Endothelial cell of umbilical vein (primary cell): ENCODE measurements at regions not wholly inside any gene's neighbourhood (a gene's known extent, or its start where the extent isn't known, plus 50 kb on each side); places are given as distances from the start of the nearest gene placed in this dataset.

Experiments used
- BruUV-seq: library from RNA; stranded (reverse); fragments of 400-500 nt; replicated peaks from 2 replicates; lab custom pipeline; 2021; lab: Mats Ljungman, UMichigan
- CTCF ChIA-PET: fragments of 300-600, 350-600 bp; sonication (Branson Sonifier 250); formaldehyde crosslinking; loops from one replicate; lab custom pipeline; 2021; ENCODE audit warnings: antibody characterized with exemption, inconsistent platforms; lab: Charles Lee
- POLR2A ChIA-PET: fragments of 300-600, 350-600 bp; sonication (Branson Sonifier 250); formaldehyde crosslinking; loops from one replicate; lab custom pipeline; 2021; ENCODE audit warnings: antibody characterized with exemption, inconsistent platforms; lab: Charles Lee
- DNase-seq: peaks from one replicate; pipeline ENCODE4 v3.0.0-alpha.2; 2011; ENCODE audit warnings: low read depth, low spot score
- FAIRE-seq: peaks from 2 replicates; lab custom pipeline; 2011; peaks lifted over from hg19 to GRCh38; lab: Jason Lieb, UNC
- H2AFZ ChIP-seq: 2 replicates; pipeline ENCODE4 v1.6.0; 2012; ENCODE audit warnings: low read depth, low read length, control low read depth, inconsistent platforms
- H3K27ac ChIP-seq: 2 replicates; pipeline ENCODE4 v1.5.1; 2011; ENCODE audit warnings: low read depth, mild to moderate bottlenecking, control low read depth, low read length, moderate library complexity; ENCODE audit not compliant: insufficient read depth
- H3K27me3 ChIP-seq, 2 experiments: 2 replicates each; pipeline versions ENCODE4 v1.6.0 to v1.6.1; 2011; ENCODE audit warnings: low read length in 2 of 2, mixed read lengths in 1 of 2; ENCODE audit not compliant: control insufficient read depth in 2 of 2, insufficient read depth in 2 of 2
- H3K36me3 ChIP-seq, 2 experiments: 2 replicates in 1 of 2; 3 replicates in 1 of 2; pipeline ENCODE4 v1.5.1; 2011; ENCODE audit warnings: low read length in 2 of 2, mild to moderate bottlenecking in 1 of 2, moderate library complexity in 1 of 2; ENCODE audit not compliant: control insufficient read depth in 2 of 2, insufficient read depth in 2 of 2; ENCODE audit errors: extremely low read depth in 1 of 2
- H3K4me1 ChIP-seq: 3 replicates; pipeline ENCODE4 v1.5.1; 2011; ENCODE audit warnings: mild to moderate bottlenecking, low read length; ENCODE audit not compliant: control insufficient read depth, insufficient read depth; ENCODE audit errors: extremely low read depth
- H3K4me2 ChIP-seq: 2 replicates; pipeline ENCODE4 v1.6.1; 2011; ENCODE audit warnings: low read length, control low read depth, mixed read lengths; ENCODE audit not compliant: insufficient read depth
- H3K4me3 ChIP-seq, 3 experiments: fragments of 200-600 bp in 1 of 3; sonication (generic), shearing (Covaris generic) in 1 of 3; replicated peaks in 1 of 3; 2 replicates each; pipeline ENCODE4 v1.5.1; 2011 to 2016; ENCODE audit warnings: control low read depth in 3 of 3, low read length in 3 of 3, mild to moderate bottlenecking in 2 of 3, inconsistent platforms in 1 of 3, low read depth in 1 of 3, moderate library complexity in 1 of 3; ENCODE audit not compliant: insufficient read depth in 1 of 3
- H3K79me2 ChIP-seq: 2 replicates; pipeline ENCODE4 v1.6.0; 2012; ENCODE audit warnings: low read length, inconsistent platforms; ENCODE audit not compliant: control insufficient read depth, insufficient read depth
- H3K9ac ChIP-seq: replicated peaks from 2 replicates; pipeline ENCODE3; 2011; ENCODE audit warnings: low read length, control low read depth; ENCODE audit not compliant: insufficient read depth; ENCODE audit errors: extremely low read depth
- H3K9me1 ChIP-seq: replicated peaks from 3 replicates; pipeline ENCODE4 v1.6.0; 2011; ENCODE audit warnings: mild to moderate bottlenecking, low read length; ENCODE audit not compliant: control insufficient read depth, insufficient read depth; ENCODE audit errors: extremely low read depth
- H3K9me3 ChIP-seq: replicated peaks from 2 replicates; pipeline ENCODE4 v1.5.1; 2012; ENCODE audit warnings: low read length, inconsistent platforms; ENCODE audit not compliant: control insufficient read depth, insufficient read depth
- H4K20me1 ChIP-seq: replicated peaks from 2 replicates; pipeline ENCODE3; 2011; ENCODE audit warnings: mild to moderate bottlenecking, low read length; ENCODE audit not compliant: control insufficient read depth, insufficient read depth; ENCODE audit errors: extremely low read depth
- CTCF ChIP-seq, 2 donors: IDR thresholded peaks; 1 replicate in 1 of 2; 2 replicates in 1 of 2; pipeline ENCODE4 v1.5.1; 2011; ENCODE audit warnings: low read length in 2 of 2, mild to moderate bottlenecking in 2 of 2, moderate library complexity in 2 of 2, control low read depth in 1 of 2, inconsistent platforms in 1 of 2, low read depth in 1 of 2; ENCODE audit not compliant: insufficient read depth in 1 of 2; ENCODE audit errors: extremely low read depth in 1 of 2
- EZH2 ChIP-seq: IDR thresholded peaks from 2 replicates; pipeline ENCODE4 v1.6.1; 2012; ENCODE audit warnings: borderline replicate concordance, low read depth, mild to moderate bottlenecking, moderate library complexity, low read length, inconsistent platforms; ENCODE audit not compliant: severe bottlenecking
- FOS ChIP-seq: IDR thresholded peaks from 2 replicates; pipeline ENCODE4 v1.6.1; 2011; ENCODE audit warnings: mild to moderate bottlenecking, low read length, moderate library complexity, borderline replicate concordance; ENCODE audit not compliant: insufficient read depth
- GATA2 ChIP-seq: IDR thresholded peaks from 2 replicates; pipeline ENCODE4 v1.7.0; 2011; ENCODE audit warnings: low read depth, mild to moderate bottlenecking, moderate library complexity, mixed read lengths, low read length; ENCODE audit not compliant: insufficient read length, insufficient read depth
- JUN ChIP-seq: IDR thresholded peaks from 2 replicates; pipeline ENCODE4 v1.6.1; 2011; ENCODE audit warnings: borderline replicate concordance, low read depth; ENCODE audit not compliant: insufficient read length, insufficient read depth
- MAX ChIP-seq: IDR thresholded peaks from 2 replicates; pipeline ENCODE4 v1.6.1; 2011; ENCODE audit not compliant: insufficient read depth, insufficient read length
- MYC ChIP-seq: IDR thresholded peaks from one replicate; pipeline ENCODE4 v1.6.1; 2011; ENCODE audit warnings: mild to moderate bottlenecking, low read depth, low read length
- POLR2A ChIP-seq: IDR thresholded peaks from 2 replicates; pipeline ENCODE4 v1.6.1; 2012; ENCODE audit warnings: low read depth, mild to moderate bottlenecking, control low read depth, low read length
- POLR2AphosphoS5 ChIP-seq: IDR thresholded peaks from 2 replicates; pipeline ENCODE4 v1.6.1; 2012; ENCODE audit warnings: low read depth, mild to moderate bottlenecking, control low read depth, low read length, moderate library complexity; ENCODE audit not compliant: insufficient read depth
- dilution Hi-C: fragments of 300-500 bp; cut with MboI; formaldehyde crosslinking; loops from one replicate; pipeline ENCODE4 v1.15.0; 2019; ENCODE audit warnings: low sequenced_read_pairs; ENCODE audit not compliant: extremely low pct_ligation_motif_present
- intact Hi-C: fragments of 100-400 bp; cut with micrococcal nuclease; formaldehyde crosslinking; loops from one replicate; pipeline ENCODE4 v1.10.0; 2022

GRCh38 chr4:14621731-14622463 lies 380.4 kb upstream of the CPEB2 start:
- no peak overlapping the region for H3K9ac ChIP-seq
- no peak for TF ChIP-seq JUN
- TF ChIP-seq EZH2, result no peak
- no peak for TF ChIP-seq CTCF (IDR thresholded peaks at IDR 0.05; ENCODE audit: extremely low read depth in 1 of 2, insufficient read depth in 1 of 2, low read depth in 1 of 2, low read length in 2 of 2)
- TF ChIP-seq MYC, result no peak
- no peak for TF ChIP-seq POLR2A
- TF ChIP-seq POLR2AphosphoS5, result no peak
- TF ChIP-seq MAX, result no peak
- TF ChIP-seq GATA2, result no peak
- TF ChIP-seq FOS, result no peak
- H3K9me3 ChIP-seq, result peaks cover 3% of the 10 kb centered on the region
- POLR2A ChIA-PET, result no interaction called here
- H3K27me3 ChIP-seq, result no peaks in the 10 kb centered on the region
- dilution Hi-C loops, result no loop called here
- H3K9me1 ChIP-seq, result no peaks in the 10 kb centered on the region
- no peak overlapping the region for H3K4me3 ChIP-seq
- H3K4me2 ChIP-seq, result no peak overlapping the region
- no peaks in the 10 kb centered on the region for H3K36me3 ChIP-seq
- H4K20me1 ChIP-seq, result no peaks in the 10 kb centered on the region
- DNase-seq (no peak), FAIRE-seq (no peak)
- intact Hi-C loops, result no loop called here
- CTCF ChIA-PET, result no interaction called here
- no peak overlapping the region for H2AFZ ChIP-seq
- no peaks in the 10 kb centered on the region for H3K79me2 ChIP-seq
- BruUV-seq, result no TSS peak
- H3K27ac ChIP-seq, result no peak overlapping the region
- H3K4me1 ChIP-seq, result no peaks in the 10 kb centered on the region
